SH-SY5Y (cell line): ENCODE measurements at regions not wholly inside any gene's neighbourhood (a gene's known extent, or its start where the extent isn't known, plus 50 kb on each side); places are given as distances from the start of the nearest gene placed in this dataset.

Experiments
- GATA2 ChIP-seq: IDR thresholded peaks from 2 replicates; pipeline ENCODE4 v1.6.1; 2011; ENCODE audit warnings: mild to moderate bottlenecking, low read depth, low read length
- GATA3 ChIP-seq: IDR thresholded peaks from 2 replicates; pipeline ENCODE4 v1.6.1; 2011; ENCODE audit warnings: low read depth, mild to moderate bottlenecking, low read length, moderate library complexity

DNA sequence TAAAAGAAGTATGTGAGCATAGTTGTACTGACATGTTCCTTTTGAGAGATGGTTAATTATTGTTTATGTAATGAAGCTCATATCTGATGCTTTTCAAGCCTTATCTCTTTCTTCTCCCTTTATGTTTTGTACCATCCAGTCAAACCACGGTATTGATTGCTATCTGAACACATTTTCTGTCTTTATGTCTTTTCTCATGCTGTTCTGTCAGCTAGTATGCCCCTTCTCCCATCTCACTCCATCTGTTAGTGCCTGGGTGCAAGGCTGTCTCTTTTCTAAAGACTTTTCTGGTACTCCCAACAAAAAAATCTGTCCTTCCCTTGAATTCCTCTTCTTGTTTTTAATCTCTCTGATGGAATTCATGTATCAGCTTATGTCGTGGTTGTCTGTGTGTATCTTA is 883.8 kb upstream of the IGFBP7 start:
- TF ChIP-seq GATA2 = peak; percentile 85
- TF ChIP-seq GATA3 = peak; percentile 88
